ENCODE measurements at regions not wholly inside any gene's neighbourhood (a gene's known extent, or its start where the extent isn't known, plus 50 kb on each side); places are given as distances from the start of the nearest gene placed in this dataset.

DNA sequence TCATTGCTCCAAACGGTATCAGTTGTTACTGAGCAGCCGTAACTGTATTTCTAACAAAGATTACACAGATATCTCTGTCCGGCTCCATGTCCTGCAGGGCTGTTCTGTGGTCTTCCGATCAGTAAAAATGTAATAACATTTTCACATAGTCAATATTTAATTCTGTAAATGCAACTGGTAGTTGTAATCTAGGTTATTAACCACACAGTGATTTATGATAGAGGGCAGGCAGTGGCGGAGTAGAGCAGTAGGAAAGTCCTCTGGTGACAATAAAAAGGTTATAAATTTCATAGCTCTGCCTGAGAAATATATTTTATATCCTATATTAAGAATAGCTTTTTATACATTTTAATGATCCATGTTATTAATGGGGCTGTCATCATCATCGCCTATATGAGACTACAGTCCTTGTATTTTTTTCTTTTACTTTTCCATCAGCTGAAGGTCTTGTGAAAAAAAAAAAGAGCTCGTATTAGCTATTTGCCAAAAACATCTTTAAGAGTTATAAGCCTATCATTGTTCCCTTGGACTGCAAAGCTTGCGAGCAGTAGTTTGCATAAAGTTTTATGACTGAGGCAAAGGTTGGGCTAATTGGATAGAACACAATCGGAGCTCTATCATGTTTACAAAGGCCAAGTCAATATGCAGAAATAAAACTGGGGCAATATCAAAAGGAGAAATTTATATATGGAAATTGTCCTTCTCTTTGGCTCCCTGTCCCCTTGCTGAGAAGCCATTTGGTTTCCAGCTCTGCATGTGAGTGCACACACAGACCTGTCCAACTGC, 648.0 kb downstream of the IRX1 start:
- DNase-seq, result no peak

DNA sequence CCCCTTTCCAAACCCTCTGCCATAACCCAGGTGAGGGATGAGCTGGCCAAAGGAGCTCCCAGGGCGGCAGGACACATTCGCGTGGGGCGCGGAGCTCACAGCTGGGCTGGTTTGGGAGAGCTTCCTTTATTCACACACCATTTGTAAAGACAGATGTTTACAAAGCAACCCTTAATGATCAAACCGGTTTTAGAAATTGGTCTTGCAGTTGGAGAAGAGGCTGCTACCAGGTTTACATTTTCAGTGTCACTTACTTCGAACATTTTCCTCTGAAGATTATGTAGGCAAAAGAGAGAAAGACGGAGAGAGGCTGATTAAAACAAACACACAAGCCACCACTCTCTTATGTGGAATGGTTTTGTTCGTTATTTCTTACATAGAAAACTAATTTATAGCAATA, 648.7 kb downstream of the IRX1 start:
- DNase-seq, result no peak

DNA sequence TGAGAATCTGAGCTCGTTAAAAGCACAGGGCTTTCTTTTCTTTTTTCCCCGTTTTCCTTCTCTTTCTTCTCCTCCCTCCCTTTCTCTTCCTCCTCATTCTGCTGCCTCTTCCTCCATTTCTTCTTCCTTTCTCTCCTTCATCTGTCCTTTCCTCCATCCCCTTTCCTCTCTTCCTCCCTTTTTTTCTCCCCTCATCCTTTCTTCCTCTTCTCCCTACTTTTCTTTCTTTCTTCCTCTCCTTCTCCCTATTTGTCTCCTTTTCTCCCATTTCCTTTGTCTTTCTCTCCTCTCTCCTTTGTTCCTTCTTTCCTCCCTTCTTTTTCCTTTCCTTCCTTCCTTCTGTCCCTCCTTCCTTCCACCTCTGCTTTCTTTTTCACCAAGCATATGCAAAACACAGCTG, 649.4 kb downstream of the IRX1 start:
- DNase-seq, result no peak

DNA sequence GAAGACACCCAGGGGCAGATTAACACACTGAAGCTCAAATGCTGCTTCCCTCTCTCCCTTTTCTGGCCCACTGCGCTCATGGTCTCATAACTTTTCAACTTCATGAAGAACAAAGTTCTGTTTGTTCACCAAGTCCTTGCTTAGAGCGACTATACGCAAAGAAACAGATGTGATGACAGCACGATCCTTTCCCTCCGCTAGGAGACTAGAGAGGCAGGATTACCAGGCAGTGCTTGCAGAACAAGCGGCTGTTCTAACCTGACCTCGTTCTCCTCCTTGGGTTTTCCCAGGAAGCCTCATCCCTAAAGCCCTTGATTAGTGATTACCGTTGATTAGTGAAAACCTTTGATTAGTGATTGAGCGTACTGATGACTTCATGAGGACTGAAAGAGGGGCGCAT, 649.9 kb downstream of the IRX1 start:
- DNase-seq, result no peak

DNA sequence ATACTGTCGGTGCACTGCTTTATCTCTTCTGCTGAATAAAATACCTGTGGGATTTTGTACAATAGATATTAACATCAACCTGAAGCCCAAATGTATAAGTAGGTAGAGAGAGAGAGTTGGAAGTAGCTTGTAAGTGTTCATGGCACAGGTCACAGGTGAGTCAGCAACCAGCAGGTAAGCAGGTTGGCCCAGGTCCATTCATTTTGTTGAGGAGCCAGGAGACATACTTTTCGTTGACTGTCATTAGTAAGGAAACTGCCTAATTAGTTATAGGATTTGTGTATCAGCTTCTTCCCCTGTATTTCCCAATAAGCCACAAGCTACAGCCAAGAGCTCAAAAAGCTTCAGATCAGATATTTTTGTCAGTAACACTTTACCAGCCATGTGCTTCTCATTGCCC, 650.8 kb downstream of the IRX1 start:
- no peak for DNase-seq

DNA sequence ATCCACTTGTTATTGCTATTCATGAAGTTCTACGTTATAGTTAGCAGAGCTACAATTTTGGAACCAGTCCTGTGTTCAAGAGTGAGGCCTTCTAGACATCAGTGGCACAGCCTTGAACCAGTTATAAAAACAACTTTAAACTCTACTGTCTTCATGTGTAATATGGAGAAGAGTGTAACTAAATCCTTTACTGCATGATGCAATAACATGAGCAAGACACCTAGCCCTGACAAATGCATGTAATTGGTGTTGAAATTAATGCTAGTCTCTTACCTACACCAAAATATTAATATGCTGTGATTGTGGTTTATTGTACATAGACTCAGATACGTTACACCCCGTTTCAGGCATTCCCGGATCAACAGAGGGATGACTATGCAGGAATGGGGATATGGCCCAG, 654.6 kb downstream of the IRX1 start:
- DNase-seq, result no peak

DNA sequence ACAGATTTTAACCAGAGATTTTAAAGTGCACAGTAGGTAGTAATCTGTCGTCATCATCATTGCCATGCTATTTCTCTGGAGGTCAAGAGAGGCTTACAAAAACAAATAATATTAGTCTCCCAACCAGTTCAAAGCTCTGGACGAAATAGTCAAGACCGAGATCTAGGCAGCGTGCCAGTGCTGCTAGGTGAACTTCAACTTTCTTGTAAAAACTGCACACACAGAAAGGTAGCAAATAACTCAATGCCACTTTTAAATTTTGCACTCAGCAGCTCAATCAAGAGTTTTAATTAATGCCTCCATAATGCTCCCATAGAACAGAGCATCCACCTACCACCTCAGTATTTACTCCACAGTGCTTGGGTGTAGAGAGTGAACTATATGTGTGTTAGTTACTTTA, 656.8 kb downstream of the IRX1 start:
- DNase-seq, result no peak

DNA sequence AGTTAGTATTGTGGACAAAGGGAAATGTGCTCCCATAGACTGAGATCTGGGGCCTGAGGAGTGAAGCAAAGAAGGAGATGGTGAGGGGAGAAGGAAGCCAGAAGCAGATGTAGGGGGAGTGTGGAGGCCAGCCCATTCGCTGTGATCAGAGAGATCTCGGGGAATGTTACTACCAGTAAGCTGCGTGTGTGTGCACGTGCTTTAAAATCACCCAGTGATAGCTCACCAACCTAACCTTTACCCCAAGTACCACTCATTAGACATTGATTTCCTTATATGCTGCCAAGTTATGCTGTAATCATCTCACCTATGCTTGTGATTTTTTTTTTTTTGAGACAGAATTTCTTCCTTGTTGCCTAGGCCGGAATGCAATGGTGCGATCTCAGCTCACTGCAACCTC, 659.1 kb downstream of the IRX1 start:
- no peak for DNase-seq

DNA sequence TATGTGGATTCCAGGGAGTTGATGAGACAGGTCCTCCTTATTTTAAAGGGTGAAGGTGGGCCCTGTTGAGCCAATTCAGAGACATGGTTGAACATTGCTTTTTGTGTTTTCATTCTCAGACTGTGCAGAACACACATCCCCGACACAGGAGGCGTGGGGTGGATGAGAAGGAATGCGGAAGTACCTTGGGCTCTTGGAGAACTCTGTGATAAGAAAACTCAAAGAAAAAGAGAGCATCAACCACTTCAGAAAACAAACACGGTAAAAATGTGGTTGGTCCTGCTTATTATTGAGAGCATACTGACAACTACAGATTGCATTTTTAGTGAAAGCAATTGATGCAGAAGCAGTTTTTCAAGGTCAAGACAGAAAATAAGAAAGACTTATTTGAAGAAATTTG, 659.8 kb downstream of the IRX1 start:
- DNase-seq, result no peak

DNA sequence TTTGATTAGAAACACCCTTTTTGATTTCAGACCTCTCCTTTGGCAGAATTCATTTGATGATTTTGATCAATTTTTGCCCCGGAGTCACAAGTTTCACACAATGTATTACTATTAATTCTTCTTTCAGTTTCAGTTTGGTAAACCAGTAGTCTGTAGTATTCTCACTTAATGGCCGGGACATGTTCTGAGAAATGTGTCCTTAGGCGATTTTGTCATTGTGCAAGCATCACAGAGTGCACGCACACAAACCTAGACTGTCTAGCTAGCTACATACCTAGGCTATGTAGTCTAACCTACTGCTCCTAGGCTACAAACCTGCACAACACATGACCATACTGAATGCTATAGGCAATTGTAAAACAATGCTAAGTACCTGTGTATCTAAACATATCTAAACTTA, 662.5 kb downstream of the IRX1 start:
- no peak for DNase-seq

DNA sequence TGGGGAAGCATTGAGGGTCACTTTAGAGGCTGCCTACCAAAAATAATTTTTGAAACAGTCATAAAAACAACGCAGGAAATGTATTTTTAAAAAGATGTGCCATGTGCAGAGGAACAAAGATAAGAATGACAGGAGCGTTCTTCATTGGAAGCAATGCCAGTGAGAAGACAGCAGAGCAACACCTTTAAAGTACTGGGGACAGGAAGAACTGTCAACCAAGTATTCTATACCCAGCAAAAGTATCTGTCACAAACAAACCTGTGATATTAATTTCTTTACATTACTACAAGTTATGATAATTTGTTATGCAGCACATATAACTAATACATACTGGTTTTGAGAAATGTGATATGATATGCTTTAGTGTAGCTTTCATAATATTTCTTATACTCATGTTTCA, 675.6 kb downstream of the IRX1 start:
- DNase-seq, result no peak

DNA sequence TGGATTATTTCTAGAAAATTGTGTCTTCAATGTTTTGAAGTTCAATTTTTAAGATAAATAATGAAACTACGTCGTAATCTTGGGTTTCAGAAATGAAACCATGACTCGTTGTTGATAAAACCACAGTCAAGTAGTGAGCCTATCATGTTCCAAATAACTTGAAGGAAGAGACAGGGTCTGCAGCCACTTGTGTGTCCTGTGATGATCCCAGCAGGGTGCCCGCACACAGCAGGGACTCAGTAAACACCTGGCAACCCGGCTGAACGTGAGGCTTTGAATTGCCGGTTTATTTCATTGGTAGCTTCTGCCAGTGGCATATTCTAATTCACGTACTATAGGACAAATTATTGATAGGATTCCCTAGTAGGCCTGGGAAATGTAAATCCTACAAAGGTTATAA, 679.6 kb downstream of the IRX1 start:
- no peak for DNase-seq

DNA sequence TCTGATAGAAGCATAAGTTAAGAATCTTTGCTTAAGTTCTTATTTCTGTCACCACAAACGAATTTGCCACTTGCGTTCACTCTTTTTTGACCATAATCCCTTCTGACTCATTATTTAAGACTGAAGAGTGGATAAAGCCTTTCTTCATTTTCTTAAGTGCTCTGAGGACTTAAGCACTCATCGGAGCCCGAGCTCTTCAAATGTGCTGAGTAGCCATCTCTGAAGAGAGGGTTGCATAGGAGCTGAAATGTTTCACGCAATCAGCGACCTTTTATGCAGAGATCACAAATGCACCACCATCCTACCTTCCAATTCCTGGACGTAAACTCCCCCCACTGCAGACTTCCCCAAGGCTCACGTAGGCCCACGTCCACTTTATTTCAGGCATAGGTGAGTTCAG, 699.2 kb downstream of the IRX1 start:
- DNase-seq, result no peak

DNA sequence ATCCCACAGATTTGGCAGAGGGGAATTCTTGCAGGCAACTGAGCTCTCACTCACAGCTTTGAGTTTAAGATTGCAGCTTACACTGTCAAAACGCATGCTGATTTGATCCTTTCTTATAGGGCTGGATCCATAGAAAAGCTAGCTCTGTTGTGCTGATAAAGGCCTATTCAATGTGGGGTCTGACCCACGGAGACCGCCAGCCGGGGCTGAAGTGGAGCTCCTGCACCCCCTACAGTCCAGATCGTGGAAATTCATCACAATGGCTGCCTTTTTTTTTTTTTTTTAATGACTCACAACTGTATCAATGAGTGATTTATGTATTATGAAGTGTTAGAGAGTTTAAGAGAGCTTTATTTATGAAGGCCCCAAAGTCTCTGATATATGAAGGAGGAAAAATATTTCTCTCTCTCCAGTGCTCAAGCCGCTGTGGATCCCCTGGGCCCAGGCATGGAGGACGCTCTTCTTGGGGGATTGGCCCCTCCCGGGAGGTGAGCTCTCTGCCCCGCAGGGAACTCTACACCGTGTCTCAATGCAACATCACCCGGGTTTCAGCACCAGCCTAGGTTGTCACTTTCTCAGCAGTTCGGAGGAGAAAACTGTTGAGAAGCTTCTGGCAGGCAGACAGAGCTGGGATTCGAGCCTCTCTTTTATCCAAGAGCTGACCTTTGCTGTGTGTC, 700.2 kb downstream of the IRX1 start:
- no peak for DNase-seq

DNA sequence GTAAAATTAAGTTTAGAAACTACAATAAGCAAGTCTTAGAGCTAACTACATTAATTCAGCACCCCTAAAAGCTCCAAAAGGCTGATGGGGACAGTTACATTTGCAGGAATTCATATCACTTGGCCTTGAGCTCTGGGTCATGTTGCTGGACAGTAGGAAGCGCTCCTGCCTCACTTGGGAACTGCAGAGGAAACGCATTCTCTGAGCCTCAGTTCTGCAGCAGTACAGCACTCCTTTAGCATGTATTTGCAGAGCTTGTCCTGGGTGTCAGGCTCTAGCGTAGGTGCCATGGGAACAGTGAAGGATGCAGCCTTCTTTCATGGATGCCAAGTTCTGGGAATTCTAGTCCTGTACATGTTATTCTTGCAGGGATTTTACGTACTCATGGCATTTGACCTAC, 710.4 kb downstream of the IRX1 start:
- no peak for DNase-seq

DNA sequence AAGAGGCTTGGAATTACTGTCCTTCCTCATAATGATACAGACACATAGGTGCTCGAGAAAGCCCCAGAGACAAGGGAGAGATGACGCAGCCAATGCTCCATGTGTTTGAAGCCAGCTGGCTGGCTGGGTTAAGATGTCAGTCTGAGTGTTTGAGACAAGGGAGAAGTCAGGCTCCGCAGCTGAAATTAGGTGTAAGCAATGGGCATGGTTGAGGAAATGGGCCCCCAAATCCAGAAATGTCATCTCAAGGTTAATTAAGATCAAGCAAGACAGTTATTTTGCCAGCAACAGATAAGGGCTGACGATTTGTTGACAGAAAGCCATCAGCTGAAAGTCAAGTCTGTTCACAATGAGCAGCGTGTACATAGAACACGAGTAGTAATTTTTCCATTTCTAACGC, 713.4 kb downstream of the IRX1 start:
- DNase-seq, result no peak

DNA sequence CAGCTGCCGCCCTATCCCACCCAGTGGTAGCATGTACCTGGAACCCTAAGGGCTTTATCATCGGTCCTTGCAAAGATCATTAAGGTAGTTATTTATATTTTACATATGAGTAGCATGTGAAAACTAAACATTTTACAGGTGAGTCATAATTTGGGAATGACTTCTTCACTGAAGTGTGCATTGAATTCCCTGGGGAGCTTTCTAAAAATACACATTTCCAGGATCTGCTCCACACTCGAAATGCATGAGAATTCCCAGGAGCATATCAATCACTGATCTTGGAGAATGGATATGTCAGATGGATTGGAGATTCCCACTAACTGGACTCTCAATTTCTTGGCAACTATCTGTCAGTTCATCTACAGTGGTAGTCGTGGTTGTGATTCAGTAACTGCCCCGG, 717.5 kb downstream of the IRX1 start:
- no peak for DNase-seq

DNA sequence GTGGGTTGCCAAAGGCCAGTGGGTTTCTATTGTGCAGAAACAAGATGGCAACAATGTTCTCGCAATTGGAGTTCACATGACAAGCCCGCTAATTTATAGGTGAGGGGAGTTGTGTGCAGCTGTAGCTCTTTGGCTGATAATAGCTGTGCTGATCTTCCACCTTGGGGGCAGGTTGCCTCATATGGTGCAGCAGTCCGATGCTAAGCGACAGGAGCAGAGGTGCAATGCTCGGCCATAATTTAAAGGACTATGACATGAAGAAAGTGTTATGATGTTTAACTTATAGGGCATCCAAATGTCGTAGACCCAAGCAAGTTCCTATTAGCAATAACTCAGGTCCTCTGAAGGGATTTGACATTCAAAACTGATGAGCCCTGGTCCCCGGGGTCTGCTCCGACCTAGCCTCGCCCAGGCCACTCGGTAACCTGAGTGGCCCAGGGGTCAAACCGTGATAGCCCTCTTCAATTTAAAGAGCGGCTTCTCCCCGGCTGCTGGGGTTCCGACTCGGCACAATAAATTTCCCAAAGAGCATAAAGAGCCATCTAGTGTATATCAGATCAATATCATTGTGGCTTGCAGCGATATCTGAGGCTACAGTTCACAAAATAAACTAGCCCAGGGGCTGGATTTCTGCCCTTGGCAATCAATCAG, 724.0 kb downstream of the IRX1 start:
- DNase-seq, result no peak

DNA sequence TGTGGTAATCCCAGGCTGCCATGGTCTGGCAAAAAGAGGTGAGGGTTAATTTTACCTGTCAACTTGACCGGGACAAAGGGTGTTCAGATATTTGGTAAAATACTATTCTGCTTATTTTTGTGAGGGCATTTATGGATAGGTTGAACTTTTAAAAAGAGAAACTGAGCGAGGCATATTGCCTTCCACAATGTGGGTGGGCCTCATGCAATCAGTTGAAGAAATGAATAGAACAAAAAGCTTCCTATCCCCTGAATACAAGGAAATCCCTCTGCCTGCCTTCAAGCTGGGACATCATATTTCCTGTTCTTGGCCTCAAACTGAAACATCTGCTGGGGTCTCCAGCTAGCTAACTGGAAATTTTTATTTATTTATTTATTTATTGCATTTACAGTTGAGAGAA, 734.7 kb downstream of the IRX1 start:
- no peak for DNase-seq

DNA sequence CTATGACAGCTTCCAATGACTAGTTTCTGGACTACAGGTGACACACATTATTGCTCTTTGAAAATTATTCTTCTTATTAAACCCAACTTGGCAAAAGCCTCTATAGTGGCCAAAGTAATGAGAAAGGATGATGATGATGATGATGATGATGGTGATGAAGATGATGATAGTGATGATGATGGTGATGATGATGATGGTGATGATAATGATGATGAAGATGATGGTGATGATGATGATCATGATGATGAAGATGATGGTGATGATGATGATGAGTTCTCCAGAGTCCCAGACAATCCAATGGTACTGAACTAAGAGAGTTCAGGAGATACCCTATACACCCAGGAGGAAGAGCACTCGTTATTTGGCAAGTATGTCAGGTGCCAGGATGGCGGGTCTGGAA, 739.4 kb downstream of the IRX1 start:
- DNase-seq, result no peak

DNA sequence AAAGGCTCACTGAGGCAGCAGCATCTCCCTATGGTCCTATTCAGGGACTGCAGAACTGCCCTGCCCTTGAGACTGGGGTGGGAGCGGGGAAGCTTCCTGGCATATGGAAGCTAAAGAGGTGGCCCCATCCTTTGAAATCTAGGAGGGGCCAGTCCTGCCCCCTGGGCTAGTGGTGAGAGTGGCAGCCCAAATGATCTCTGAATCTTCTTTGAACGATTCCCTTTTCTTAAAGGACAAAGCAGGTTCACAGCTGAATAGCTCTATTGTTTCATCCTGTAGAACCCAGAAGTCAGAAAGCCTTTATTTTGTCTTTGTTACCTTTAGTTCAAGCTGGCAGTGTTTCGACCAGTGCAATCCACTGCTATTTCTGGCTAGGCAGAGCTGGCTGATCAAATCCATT, 741.9 kb downstream of the IRX1 start:
- DNase-seq, result no peak

DNA sequence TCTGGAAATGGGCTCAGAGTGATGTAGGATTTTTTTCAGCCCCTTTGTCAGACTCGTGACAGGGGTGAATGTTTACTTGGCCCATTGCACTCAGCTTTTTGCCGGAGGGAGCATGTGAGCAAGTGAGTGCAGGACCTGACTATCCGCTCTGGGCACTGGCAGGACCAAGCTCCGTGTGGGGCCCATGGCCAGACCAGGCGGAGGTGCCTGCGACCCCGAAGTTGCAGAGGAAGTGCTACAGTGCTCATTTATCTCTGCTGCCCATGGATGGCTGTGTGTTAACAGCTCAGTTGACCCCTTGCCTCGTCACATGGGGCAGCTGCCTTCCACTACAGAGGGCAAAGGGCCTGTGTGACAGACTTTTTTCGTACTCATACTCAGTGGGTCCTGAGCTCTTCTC, 744.3 kb downstream of the IRX1 start:
- DNase-seq, result no peak

DNA sequence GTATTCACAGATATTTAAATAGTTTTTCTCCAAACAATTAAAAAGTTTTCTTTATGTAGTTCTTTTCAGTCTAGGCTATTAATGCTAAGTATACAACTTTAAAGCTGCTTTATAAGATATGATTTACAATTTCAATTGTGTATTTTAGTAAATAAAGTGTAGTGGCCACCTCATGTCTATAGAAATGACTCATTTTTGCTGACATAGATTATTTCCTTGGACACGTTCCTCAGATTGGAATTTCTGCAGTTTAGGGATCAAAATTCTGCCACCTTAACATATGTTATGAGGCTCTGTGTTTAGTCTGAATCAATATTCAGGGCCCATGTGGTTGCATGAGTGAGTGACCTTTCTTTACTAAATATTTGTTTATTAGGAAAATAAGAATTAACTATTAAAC, 750.2 kb downstream of the IRX1 start:
- no peak for DNase-seq

DNA sequence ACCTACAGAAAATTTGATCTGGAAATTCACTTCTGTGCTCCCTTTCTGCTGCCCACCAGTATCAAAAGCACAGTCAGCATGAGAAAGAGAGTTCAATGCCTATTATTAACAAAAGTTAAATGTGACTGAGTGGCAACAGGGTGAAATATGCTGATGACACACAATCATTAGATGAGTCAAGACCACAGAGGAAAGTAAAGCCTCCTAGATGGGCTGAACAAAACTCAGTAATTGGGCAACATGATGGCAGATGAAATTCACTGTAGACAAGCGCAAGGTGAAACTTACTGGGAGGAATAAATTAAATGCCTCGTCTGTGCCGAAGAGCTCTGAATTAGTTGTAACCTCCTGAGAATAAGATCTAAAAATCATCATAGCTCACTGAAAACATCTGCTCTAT, 752.8 kb downstream of the IRX1 start:
- no peak for DNase-seq

DNA sequence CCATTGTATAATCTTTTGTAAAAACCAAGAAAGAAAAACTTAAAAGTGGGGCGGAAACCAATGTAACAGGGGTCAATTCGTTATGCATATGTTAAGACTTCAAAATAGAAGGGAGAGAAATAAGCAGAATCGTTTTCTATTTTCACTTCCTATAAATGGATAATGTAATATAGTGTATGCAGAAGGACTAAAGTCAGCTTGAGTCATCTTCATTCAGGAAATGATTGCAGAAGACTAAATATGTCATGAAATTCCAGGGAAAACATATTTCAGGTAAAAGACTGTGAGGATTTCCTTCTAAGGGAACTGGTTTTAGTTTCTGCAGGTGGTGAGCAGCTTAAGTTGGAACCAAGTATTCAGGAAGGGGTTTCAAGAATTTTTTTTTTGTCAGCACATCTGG, 753.3 kb downstream of the IRX1 start:
- DNase-seq, result no peak

Data from activated naive CD4-positive, alpha-beta T cell treated with Interleukin-2 at 50 U/mL for 16 hours (primary cell).